ENCODE measurements at regions not wholly inside any gene's neighbourhood (a gene's known extent, or its start where the extent isn't known, plus 50 kb on each side); places are given as distances from the start of the nearest gene placed in this dataset.

- Histone ChIP-seq H3K27me3 (replicated peaks in 1 of 7) (no peaks in the 10 kb centered on the region), H3K4me3 (no peak overlapping the region), H3K27ac (no peak overlapping the region), H3K36me3 (no peaks in the 10 kb centered on the region), H3K9me3 (peaks cover 0 to 7% (median 0%) of the 10 kb centered on the region in 8 donors), H3K4me1 (no peaks in the 10 kb centered on the region)
- TF ChIP-seq, protein P1, sequence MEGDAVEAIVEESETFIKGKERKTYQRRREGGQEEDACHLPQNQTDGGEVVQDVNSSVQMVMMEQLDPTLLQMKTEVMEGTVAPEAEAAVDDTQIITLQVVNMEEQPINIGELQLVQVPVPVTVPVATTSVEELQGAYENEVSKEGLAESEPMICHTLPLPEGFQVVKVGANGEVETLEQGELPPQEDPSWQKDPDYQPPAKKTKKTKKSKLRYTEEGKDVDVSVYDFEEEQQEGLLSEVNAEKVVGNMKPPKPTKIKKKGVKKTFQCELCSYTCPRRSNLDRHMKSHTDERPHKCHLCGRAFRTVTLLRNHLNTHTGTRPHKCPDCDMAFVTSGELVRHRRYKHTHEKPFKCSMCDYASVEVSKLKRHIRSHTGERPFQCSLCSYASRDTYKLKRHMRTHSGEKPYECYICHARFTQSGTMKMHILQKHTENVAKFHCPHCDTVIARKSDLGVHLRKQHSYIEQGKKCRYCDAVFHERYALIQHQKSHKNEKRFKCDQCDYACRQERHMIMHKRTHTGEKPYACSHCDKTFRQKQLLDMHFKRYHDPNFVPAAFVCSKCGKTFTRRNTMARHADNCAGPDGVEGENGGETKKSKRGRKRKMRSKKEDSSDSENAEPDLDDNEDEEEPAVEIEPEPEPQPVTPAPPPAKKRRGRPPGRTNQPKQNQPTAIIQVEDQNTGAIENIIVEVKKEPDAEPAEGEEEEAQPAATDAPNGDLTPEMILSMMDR (IDR thresholded peaks at IDR 0.05 in 8 of 11, conservative IDR thresholded peaks at IDR 0.05 in 3 of 11), result no peak
- TF ChIP-seq POLR2AphosphoS5 (IDR thresholded peaks at IDR 0.05), result no peak
- TF ChIP-seq POLR2A (IDR thresholded peaks at IDR 0.05), result no peak
- DNase-seq, result no peak
- intact Hi-C loops (cut with DNase I; ENCODE audit: low total_unique reads), result no loop called here
- WGBS, 5 donors, result 81 to 87% (median 85%) methylated on average over 3 of the region's 3 CpGs
Observed at GRCh38 chr3:157671656-157672055, 168.4 kb upstream of the VEPH1 start.

DNA sequence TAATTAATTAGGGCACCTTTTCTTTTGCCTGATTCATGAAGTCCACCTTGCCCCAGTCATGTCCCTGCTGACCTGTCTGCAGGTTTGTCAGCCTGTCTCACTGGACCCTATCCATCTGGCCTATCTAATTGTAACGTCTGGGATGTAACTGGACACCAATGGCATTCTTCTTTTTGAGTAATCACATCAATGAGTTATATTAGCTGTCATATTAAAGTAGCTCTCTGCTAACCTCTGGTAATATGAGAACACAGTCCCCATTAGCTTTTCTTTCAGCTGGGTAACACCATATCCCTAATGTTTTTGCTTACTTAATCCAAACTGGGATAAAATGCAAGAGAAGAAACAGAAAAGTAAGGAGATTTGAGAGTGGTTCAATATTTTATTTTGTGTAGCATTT is 166.2 kb upstream of the VEPH1 start:
- peaks cover 0 to 7% (median 0%) of the 10 kb centered on the region in 8 donors for H3K9me3 ChIP-seq
- no peak for DNase-seq
- TF ChIP-seq, protein P1 (IDR thresholded peaks at IDR 0.05 in 8 of 11, conservative IDR thresholded peaks at IDR 0.05 in 3 of 11), result no peak
- TF ChIP-seq POLR2A (IDR thresholded peaks at IDR 0.05), result no peak
- no peak for TF ChIP-seq POLR2AphosphoS5 (IDR thresholded peaks at IDR 0.05)
- H3K27me3 ChIP-seq (replicated peaks in 1 of 7), result no peaks in the 10 kb centered on the region
- H3K4me3 ChIP-seq, result no peak overlapping the region
- no peaks in the 10 kb centered on the region for H3K4me1 ChIP-seq
- 19 to 50% (median 43%) methylated on average over 1 of the region's 1 CpG for WGBS, 5 donors
- H3K36me3 ChIP-seq, result no peaks in the 10 kb centered on the region
- intact Hi-C loops (cut with DNase I; ENCODE audit: low total_unique reads), result no loop called here
- H3K27ac ChIP-seq, result no peak overlapping the region

DNA sequence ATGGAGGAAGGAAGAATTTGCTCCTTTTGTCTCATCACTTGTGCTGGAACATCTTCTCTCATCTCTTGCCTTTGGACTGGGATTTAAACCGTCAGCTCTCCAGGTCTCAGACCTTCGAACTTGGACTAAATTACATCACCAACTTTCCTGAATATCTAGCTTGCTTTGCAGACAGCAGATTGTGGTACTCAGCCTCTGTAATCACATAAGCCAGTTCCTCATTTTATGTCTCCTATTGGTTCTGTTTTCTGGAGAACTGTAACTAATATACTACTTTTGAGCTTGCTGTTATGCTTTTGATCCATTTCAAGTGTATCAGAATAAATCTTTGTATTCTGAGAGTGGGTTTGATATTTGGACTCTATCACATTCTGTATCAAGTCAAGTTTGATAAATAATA is 164.3 kb upstream of the VEPH1 start:
- TF ChIP-seq, protein P1 (IDR thresholded peaks at IDR 0.05 in 8 of 11, conservative IDR thresholded peaks at IDR 0.05 in 3 of 11), result no peak
- TF ChIP-seq POLR2AphosphoS5 (IDR thresholded peaks at IDR 0.05), result no peak
- TF ChIP-seq POLR2A (IDR thresholded peaks at IDR 0.05), result no peak
- Histone ChIP-seq H3K9me3 (no peaks in the 10 kb centered on the region), H3K36me3 (no peaks in the 10 kb centered on the region), H3K27ac (no peak overlapping the region), H3K4me3 (no peak overlapping the region), H3K27me3 (replicated peaks in 1 of 7) (no peaks in the 10 kb centered on the region), H3K4me1 (no peaks in the 10 kb centered on the region)
- intact Hi-C loops (cut with DNase I; ENCODE audit: low total_unique reads), result no loop called here
- 48 to 75% (median 58%) methylated on average over 2 of the region's 2 CpGs for WGBS, 5 donors
- no peak for DNase-seq

DNA sequence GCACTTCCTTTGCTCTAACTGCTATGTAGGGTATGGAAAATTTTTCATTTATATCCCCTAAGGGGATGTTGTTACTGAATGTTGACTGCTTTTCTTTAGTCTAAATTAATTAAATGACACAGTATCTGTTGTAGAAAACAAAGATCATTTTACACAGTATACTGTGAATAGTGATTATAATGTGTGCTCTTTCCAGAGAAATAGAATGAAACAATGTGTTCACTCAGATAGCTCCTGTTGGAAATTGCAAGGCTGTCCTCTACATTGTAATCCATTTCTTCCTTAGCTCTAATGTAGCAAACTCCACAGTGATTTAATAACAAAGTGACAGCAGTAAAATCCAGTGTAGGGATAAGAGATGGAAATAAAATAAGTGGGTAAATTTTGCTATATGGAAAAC is 159.0 kb upstream of the VEPH1 start:
- H3K27me3 ChIP-seq (replicated peaks in 1 of 7), result peaks cover 0 to 6% (median 0%) of the 10 kb centered on the region in 7 donors
- intact Hi-C loops (cut with DNase I; ENCODE audit: low total_unique reads), result no loop called here

More for the DNA sequence above, 159.0 kb upstream of the VEPH1 start:
- no peak for DNase-seq
- Histone ChIP-seq H3K27ac (no peak overlapping the region), H3K9me3 (no peaks in the 10 kb centered on the region), H3K4me3 (no peak overlapping the region), H3K36me3 (no peaks in the 10 kb centered on the region), H3K4me1 (no peaks in the 10 kb centered on the region)
- TF ChIP-seq POLR2AphosphoS5 (IDR thresholded peaks at IDR 0.05) (no peak), POLR2A (IDR thresholded peaks at IDR 0.05) (no peak)
- TF ChIP-seq, protein P1 (IDR thresholded peaks at IDR 0.05 in 8 of 11, conservative IDR thresholded peaks at IDR 0.05 in 3 of 11), result no peak
